Small intestine (tissue), 7 donors: ENCODE measurements at regions not wholly inside any gene's neighbourhood (a gene's known extent, or its start where the extent isn't known, plus 50 kb on each side); places are given as distances from the start of the nearest gene placed in this dataset.

Experiments
- DNase-seq, 2 donors: peaks; one replicate each; pipeline versions ENCODE4 v3.0.0 to v3.0.0-alpha.2; 2013
- FAIRE-seq: peaks from 2 replicates; lab custom pipeline; 2012; peaks lifted over from hg19 to GRCh38; lab: Jason Lieb, UNC
- H3K27ac ChIP-seq, 3 donors: one replicate each; pipeline ENCODE4 v1.5.1; 2013; ENCODE audit warnings: low read length in 2 of 3, mild to moderate bottlenecking in 2 of 3, control low read depth in 1 of 3, inconsistent platforms in 1 of 3, low read depth in 1 of 3, moderate library complexity in 1 of 3
- H3K27me3 ChIP-seq, 3 donors: one replicate each; pipeline ENCODE4 v1.6.1; 2013; ENCODE audit warnings: low read length in 3 of 3, inconsistent platforms in 1 of 3; ENCODE audit not compliant: control insufficient read depth in 3 of 3, insufficient read depth in 3 of 3
- H3K36me3 ChIP-seq, 3 donors: one replicate each; pipeline ENCODE4 v1.6.1; 2013; ENCODE audit warnings: low read length in 3 of 3, inconsistent platforms in 1 of 3, low read depth in 1 of 3, mild to moderate bottlenecking in 1 of 3, moderate library complexity in 1 of 3; ENCODE audit not compliant: control insufficient read depth in 3 of 3, insufficient read depth in 2 of 3
- H3K4me1 ChIP-seq, 3 donors: one replicate each; pipeline ENCODE4 v1.6.1; 2013; ENCODE audit warnings: low read length in 2 of 3, inconsistent platforms in 1 of 3, low read depth in 1 of 3, mild to moderate bottlenecking in 1 of 3, moderate library complexity in 1 of 3; ENCODE audit not compliant: control insufficient read depth in 3 of 3, insufficient read depth in 2 of 3
- H3K4me3 ChIP-seq, 3 donors: one replicate each; pipeline ENCODE4 v1.5.1; 2013; ENCODE audit warnings: low read length in 3 of 3, control low read depth in 1 of 3, inconsistent platforms in 1 of 3, low read depth in 1 of 3, mild to moderate bottlenecking in 1 of 3, moderate library complexity in 1 of 3
- H3K9me3 ChIP-seq, 2 donors: one replicate each; pipeline ENCODE4 v1.6.1; 2013; ENCODE audit warnings: low read depth in 1 of 2, low read length in 1 of 2; ENCODE audit not compliant: control insufficient read depth in 2 of 2, insufficient read depth in 1 of 2
- WGBS, 3 donors: extraction: QIAGEN DNeasy Blood & Tissue Kit; methylation state at CpG; one replicate each; pipeline ENCODE4 v1.1.7; 2013; 5-methylcytosine and 5-hydroxymethylcytosine counted together
- donor health status: healthy with polysubstance abuse.
- donor health status: control.
- donor health status: control.
- donor health status: Bipolar disorder and iron deficiency.
- donor health status: healthy.

GRCh38 chr1:47701741-47702515 lies 264.1 kb downstream of the FOXD2 start:
- no peak for FAIRE-seq
- Histone ChIP-seq H3K4me3 (no peak overlapping the region), H3K27me3 (peaks cover 0 to 5% (median 0%) of the 10 kb centered on the region in 3 donors), H3K27ac (no peak overlapping the region), H3K4me1 (peaks cover 0 to 48% (median 6%) of the 10 kb centered on the region in 3 donors), H3K36me3 (no peaks in the 10 kb centered on the region), H3K9me3 (no peaks in the 10 kb centered on the region)
- no peak for DNase-seq
- 77 to 81% (median 80%) methylated on average over 9 of the region's 9 CpGs for WGBS, 3 donors

GRCh38 chr1:47703156-47703825 lies 265.4 kb downstream of the FOXD2 start:
- DNase-seq, result no peak
- Histone ChIP-seq H3K27me3 (peaks cover 0 to 10% (median 5%) of the 10 kb centered on the region in 3 donors), H3K9me3 (no peaks in the 10 kb centered on the region), H3K4me1 (peaks cover 0 to 42% (median 0%) of the 10 kb centered on the region in 3 donors), H3K27ac (no peak overlapping the region), H3K36me3 (no peaks in the 10 kb centered on the region), H3K4me3 (no peak overlapping the region)
- WGBS, 3 donors, result 68 to 77% (median 71%) methylated on average over 9 of the region's 9 CpGs
- no peak for FAIRE-seq

GRCh38 chr1:47703981-47704596 lies 266.2 kb downstream of the FOXD2 start:
- 81 to 87% (median 84%) methylated on average over 8 of the region's 8 CpGs for WGBS, 3 donors
- Histone ChIP-seq H3K36me3 (no peaks in the 10 kb centered on the region), H3K4me3 (no peak overlapping the region), H3K9me3 (no peaks in the 10 kb centered on the region), H3K4me1 (peaks cover 0 to 34% (median 0%) of the 10 kb centered on the region in 3 donors), H3K27me3 (peaks cover 0 to 17% (median 12%) of the 10 kb centered on the region in 3 donors), H3K27ac (no peak overlapping the region)
- no peak for FAIRE-seq
- no peak for DNase-seq

GRCh38 chr1:47705517-47706130 lies 267.8 kb downstream of the FOXD2 start:
- Histone ChIP-seq H3K4me3 (no peak overlapping the region), H3K27ac (no peak overlapping the region), H3K4me1 (peaks cover 0 to 23% (median 4%) of the 10 kb centered on the region in 3 donors), H3K9me3 (no peaks in the 10 kb centered on the region), H3K27me3 (peaks cover 0 to 28% (median 25%) of the 10 kb centered on the region in 3 donors), H3K36me3 (no peaks in the 10 kb centered on the region)
- no peak for DNase-seq
- FAIRE-seq, result no peak
- 71 to 85% (median 82%) methylated on average over 6 of the region's 6 CpGs for WGBS, 3 donors

GRCh38 chr1:47707503-47707902 lies 269.7 kb downstream of the FOXD2 start:
- peaks cover 0 to 18% (median 4%) of the 10 kb centered on the region in 3 donors for H3K4me1 ChIP-seq
- H3K9me3 ChIP-seq, result no peaks in the 10 kb centered on the region
- H3K27ac ChIP-seq, result no peak overlapping the region
- no peak for FAIRE-seq
- H3K27me3 ChIP-seq, result peaks cover 0 to 44% (median 41%) of the 10 kb centered on the region in 3 donors
- no peak for DNase-seq
- H3K4me3 ChIP-seq, result no peak overlapping the region
- WGBS, 3 donors, result 53 to 78% (median 56%) methylated on average over 6 of the region's 6 CpGs
- no peaks in the 10 kb centered on the region for H3K36me3 ChIP-seq

- peak in 1 of 2 donors; percentile 59 for DNase-seq
- Histone ChIP-seq H3K4me1 (peaks cover 0 to 18% (median 4%) of the 10 kb centered on the region in 3 donors), H3K9me3 (no peaks in the 10 kb centered on the region), H3K36me3 (no peaks in the 10 kb centered on the region), H3K27me3 (peaks cover 0 to 45% (median 45%) of the 10 kb centered on the region in 3 donors), H3K27ac (peak overlapping the region in 1 of 3 donors; percentile 94), H3K4me3 (peak overlapping the region in 1 of 3 donors; percentile 59)
- WGBS, 3 donors, result 19 to 24% (median 23%) methylated on average over 19 to 21 of the region's 21 CpGs
- no peak for FAIRE-seq
These were observed 270.2 kb downstream of the FOXD2 start for GRCh38 chr1:47708019-47708535.

- H3K9me3 ChIP-seq, result no peaks in the 10 kb centered on the region
- FAIRE-seq, result no peak
- peaks cover 0 to 18% (median 4%) of the 10 kb centered on the region in 3 donors for H3K4me1 ChIP-seq
- WGBS, 3 donors, result 8 to 14% (median 10%) methylated on average over 24 to 25 of the region's 25 CpGs
- peaks cover 0 to 47% (median 45%) of the 10 kb centered on the region in 3 donors for H3K27me3 ChIP-seq
- H3K36me3 ChIP-seq, result no peaks in the 10 kb centered on the region
- H3K4me3 ChIP-seq, result peak overlapping the region in 2 of 3 donors; percentile 2 to 59
- H3K27ac ChIP-seq, result peak overlapping the region in 1 of 3 donors; percentile 94
- DNase-seq, result no peak
These were observed 270.8 kb downstream of the FOXD2 start for GRCh38 chr1:47708658-47709018.
